ENCODE measurements at regions not wholly inside any gene's neighbourhood (a gene's known extent, or its start where the extent isn't known, plus 50 kb on each side); places are given as distances from the start of the nearest gene placed in this dataset.

GRCh38 chr15:60213377-60214000 lies 184.3 kb downstream of the ANXA2 start:
- TF ChIP-seq ISL1 (CRISPR knock-in tag; IDR thresholded peaks at IDR 0.05) (no peak), ZFP30 (CRISPR knock-in tag; IDR thresholded peaks at IDR 0.05) (no peak), PATZ1 (CRISPR knock-in tag; IDR thresholded peaks at IDR 0.05; ENCODE audit: borderline replicate concordance) (no peak), POU6F1 (CRISPR knock-in tag; IDR thresholded peaks at IDR 0.05; ENCODE audit: borderline replicate concordance, low read depth) (no peak), TCF4 (CRISPR knock-in tag; IDR thresholded peaks at IDR 0.05; ENCODE audit: borderline replicate concordance) (no peak), ZNF565 (CRISPR knock-in tag; conservative IDR thresholded peaks at IDR 0.05; ENCODE audit: low read depth) (no peak), RARB (CRISPR knock-in tag; IDR thresholded peaks at IDR 0.05) (no peak)
